ENCODE measurements at regions not wholly inside any gene's neighbourhood (a gene's known extent, or its start where the extent isn't known, plus 50 kb on each side); places are given as distances from the start of the nearest gene placed in this dataset.

DNA sequence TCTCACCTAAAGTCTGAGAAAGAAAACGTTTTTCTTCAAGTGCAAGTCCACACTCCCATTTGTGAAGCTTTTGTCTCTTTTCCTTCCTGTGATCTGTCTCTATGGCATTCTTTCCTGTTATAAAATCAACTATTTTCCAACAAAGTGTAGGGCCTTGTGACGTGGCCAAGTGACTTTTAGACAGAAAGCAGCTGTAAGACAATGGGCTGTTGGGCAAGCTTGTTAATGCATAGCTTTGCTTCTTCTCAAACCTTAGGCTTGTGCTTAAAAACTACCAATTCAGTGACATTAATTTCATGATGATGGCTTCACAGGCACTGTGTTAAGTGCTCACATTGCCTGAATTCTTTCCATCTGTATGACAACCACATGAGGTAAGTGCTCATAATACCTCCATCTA is 83.5 kb downstream of the VCY1B start:
- Mint-ChIP-seq H3K9me3 (no peaks in the 10 kb centered on the region), H3K4me3 (no peak overlapping the region), H3K27me3 (ENCODE audit: low read depth) (no peaks in the 10 kb centered on the region), H3K36me3 (ENCODE audit: insufficient read depth in 2 of 2) (no peaks in the 10 kb centered on the region), H3K27ac (no peak overlapping the region), H3K4me1 (ENCODE audit: low read depth) (no peaks in the 10 kb centered on the region)
- ATAC-seq (replicated peaks in 1 of 2) (no peak), DNase-seq (no peak)

DNA sequence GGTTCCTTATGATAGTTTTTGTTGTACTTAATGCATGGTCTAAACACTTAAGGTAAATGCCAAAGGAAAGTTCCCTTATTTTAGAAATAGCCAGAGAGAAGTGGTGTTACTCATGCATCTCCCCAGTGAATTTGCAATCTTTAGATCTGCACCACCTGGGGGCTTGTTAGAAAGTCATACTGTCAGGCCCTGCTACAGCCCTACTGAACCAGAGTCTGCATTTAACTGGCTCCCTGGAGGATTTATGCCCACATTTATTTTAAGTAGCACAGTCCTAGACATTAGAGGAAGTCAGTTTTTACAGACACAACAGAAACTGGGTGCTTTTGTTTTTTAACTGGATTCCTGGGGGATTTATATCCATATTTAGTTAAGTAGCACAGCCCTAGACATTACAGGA is 89.6 kb downstream of the VCY1B start:
- Mint-ChIP-seq H3K27me3 (ENCODE audit: low read depth) (no peaks in the 10 kb centered on the region), H3K4me3 (no peak overlapping the region), H3K27ac (no peak overlapping the region), H3K36me3 (ENCODE audit: insufficient read depth in 2 of 2) (no peaks in the 10 kb centered on the region), H3K9me3 (no peaks in the 10 kb centered on the region), H3K4me1 (ENCODE audit: low read depth) (no peaks in the 10 kb centered on the region)
- ATAC-seq (replicated peaks in 1 of 2) (no peak), DNase-seq (no peak)

DNA sequence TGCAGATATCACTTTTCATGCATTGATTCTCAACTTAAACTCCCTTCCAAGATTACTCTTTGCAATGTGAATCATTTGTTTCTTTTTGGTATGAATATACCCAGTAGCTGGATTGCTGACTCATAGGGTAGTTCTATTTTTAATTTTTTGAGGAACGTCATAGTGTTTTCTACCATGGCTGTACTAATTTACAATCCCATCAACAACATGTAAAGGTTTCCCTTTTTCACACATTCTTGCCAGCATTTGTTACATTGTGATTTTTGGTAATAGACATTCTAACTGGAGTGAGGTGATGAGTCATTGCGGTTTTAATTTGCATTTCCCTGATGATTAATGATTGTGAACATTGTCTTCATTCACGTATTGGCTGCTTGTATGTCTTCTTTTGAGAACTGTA is 126.7 kb downstream of the VCY1B start:
- Mint-ChIP-seq H3K36me3 (ENCODE audit: insufficient read depth in 2 of 2) (no peaks in the 10 kb centered on the region), H3K4me3 (peak overlapping the region in 1 of 2 donors; percentile 50), H3K27me3 (ENCODE audit: low read depth) (no peaks in the 10 kb centered on the region), H3K4me1 (ENCODE audit: low read depth) (no peaks in the 10 kb centered on the region), H3K27ac (no peak overlapping the region), H3K9me3 (no peaks in the 10 kb centered on the region)
- ATAC-seq (replicated peaks in 1 of 2) (peak in 1 of 2 donors; percentile 89), DNase-seq (peak in 1 of 2 donors; percentile 1)

DNA sequence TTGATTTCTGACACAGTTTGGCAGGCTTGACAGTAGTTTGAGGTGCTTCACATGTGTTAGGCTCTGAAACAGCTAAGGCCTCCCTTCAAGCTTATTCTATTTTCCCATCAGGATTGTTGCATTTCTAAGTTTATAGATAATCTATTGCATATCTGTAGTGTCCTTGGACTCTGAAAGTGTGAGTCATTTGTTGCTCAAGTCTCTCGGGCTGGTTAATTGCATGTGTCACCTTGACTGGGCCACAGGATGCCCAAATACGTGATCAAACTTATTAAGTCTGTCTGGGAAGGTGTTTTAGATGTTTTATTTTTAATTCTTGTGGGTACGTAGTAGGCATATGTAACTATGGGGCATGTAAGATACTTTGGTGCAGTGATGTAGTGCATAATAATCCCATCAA is 166.0 kb downstream of the VCY1B start:
- no peaks in the 10 kb centered on the region for H3K4me1 Mint-ChIP-seq (ENCODE audit: low read depth)
- no peak overlapping the region for H3K4me3 Mint-ChIP-seq
- no peaks in the 10 kb centered on the region for H3K36me3 Mint-ChIP-seq (ENCODE audit: insufficient read depth in 2 of 2)
- DNase-seq (no peak), ATAC-seq (replicated peaks in 1 of 2) (no peak)
- no peaks in the 10 kb centered on the region for H3K9me3 Mint-ChIP-seq
- no peaks in the 10 kb centered on the region for H3K27me3 Mint-ChIP-seq (ENCODE audit: low read depth)
- no peak overlapping the region for H3K27ac Mint-ChIP-seq

DNA sequence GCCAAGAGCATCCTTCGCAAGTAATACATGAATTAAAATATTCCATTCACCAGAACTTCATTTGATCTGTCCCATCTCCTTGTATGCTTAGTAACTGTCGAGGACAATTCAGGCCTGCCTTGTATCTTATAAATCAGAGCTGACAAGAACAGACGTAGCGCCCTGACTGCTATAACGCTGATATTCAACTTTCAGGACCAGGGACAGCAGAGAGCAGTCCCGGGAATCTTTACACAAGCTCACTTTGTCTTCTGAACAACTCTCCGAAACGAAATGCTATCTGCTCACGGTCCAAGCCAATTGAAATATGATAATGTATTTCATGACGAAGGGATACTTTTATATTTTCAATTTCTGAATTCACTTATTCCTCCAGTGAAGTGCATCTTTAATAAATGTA is 175.7 kb downstream of the VCY1B start:
- H3K36me3 Mint-ChIP-seq (ENCODE audit: insufficient read depth in 2 of 2) = peaks cover 0 to 2% of the 10 kb centered on the region in 2 donors
- peaks cover 0 to 2% of the 10 kb centered on the region in 2 donors for H3K9me3 Mint-ChIP-seq

DNA sequence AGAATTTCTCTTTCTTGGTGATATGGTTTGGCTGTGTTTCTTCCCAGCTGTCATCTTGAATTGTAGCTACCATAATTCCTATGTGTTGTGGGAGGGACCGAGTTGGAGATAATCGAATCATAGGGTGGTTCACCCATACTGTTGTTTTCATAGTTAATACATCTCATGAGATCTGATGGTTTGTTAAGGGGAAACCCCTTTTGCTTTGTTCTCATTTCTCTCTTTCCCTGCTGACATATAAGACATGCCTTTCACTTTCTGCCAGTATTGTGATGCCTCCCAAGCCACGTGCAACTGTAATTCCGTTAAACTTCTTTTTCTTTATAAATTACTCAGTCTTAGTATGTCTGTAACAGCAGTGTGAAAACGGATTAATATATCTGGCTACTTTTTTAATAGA is 179.0 kb downstream of the VCY1B start:
- H3K4me3 Mint-ChIP-seq = no peak overlapping the region
- no peak overlapping the region for H3K27ac Mint-ChIP-seq
- H3K4me1 Mint-ChIP-seq (ENCODE audit: low read depth) = no peaks in the 10 kb centered on the region
- DNase-seq (no peak), ATAC-seq (replicated peaks in 1 of 2) (peak in 1 of 2 donors; percentile 45)
- H3K36me3 Mint-ChIP-seq (ENCODE audit: insufficient read depth in 2 of 2) = peaks cover 0 to 2% of the 10 kb centered on the region in 2 donors
- no peaks in the 10 kb centered on the region for H3K27me3 Mint-ChIP-seq (ENCODE audit: low read depth)
- H3K9me3 Mint-ChIP-seq = peaks cover 0 to 2% of the 10 kb centered on the region in 2 donors

More for the DNA sequence above, 175.7 kb downstream of the VCY1B start:
- Mint-ChIP-seq H3K4me3 (no peak overlapping the region), H3K27ac (no peak overlapping the region), H3K27me3 (ENCODE audit: low read depth) (no peaks in the 10 kb centered on the region), H3K4me1 (ENCODE audit: low read depth) (no peaks in the 10 kb centered on the region)
- ATAC-seq (replicated peaks in 1 of 2) (no peak), DNase-seq (no peak)

DNA sequence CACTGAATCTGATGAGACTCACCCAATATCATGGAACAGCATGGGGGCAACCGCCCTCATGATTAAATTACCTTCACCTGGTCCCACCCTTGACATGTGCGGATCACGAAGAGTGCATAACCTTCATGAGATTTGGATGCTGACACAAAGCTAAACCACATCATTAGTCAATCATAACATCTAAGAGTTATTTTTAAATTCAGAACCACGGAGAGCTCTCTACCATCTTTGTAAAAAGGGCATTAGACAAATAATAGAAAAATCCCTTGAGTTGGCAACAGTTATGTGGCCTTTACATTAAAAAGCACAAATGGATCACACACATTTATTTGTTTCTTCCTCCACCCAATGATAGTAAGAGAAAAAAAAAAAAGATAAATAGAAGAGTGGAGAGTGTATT is 182.2 kb downstream of the VCY1B start:
- no peak for ATAC-seq (replicated peaks in 1 of 2)
- peaks cover 0 to 2% of the 10 kb centered on the region in 2 donors for H3K36me3 Mint-ChIP-seq (ENCODE audit: insufficient read depth in 2 of 2)
- peaks cover 0 to 2% of the 10 kb centered on the region in 2 donors for H3K9me3 Mint-ChIP-seq
- H3K27ac Mint-ChIP-seq = no peak overlapping the region
- DNase-seq = no peak
- no peaks in the 10 kb centered on the region for H3K27me3 Mint-ChIP-seq (ENCODE audit: low read depth)
- no peak overlapping the region for H3K4me3 Mint-ChIP-seq
- no peaks in the 10 kb centered on the region for H3K4me1 Mint-ChIP-seq (ENCODE audit: low read depth)

DNA sequence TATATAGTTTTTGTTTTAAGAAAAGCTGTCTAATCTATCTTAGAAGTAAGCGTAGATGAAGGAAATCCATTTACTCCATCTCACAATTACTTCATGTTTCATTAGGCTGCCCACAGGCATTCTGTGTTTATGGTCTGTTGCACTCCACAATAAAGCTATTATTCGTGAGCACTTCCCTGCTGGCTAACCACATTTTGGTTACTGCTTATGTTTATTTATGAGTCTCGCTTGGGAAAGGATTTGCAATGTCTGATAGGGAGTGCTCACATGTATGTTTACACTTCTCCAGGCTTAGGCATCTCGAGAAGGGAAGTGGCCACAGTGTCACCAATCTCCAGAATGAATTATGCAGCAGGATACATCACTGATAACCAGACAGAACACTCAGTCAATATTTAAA is 190.9 kb downstream of the VCY1B start:
- Mint-ChIP-seq H3K4me3 (no peak overlapping the region), H3K27ac (no peak overlapping the region), H3K9me3 (no peaks in the 10 kb centered on the region), H3K27me3 (ENCODE audit: low read depth) (no peaks in the 10 kb centered on the region), H3K4me1 (ENCODE audit: low read depth) (no peaks in the 10 kb centered on the region), H3K36me3 (ENCODE audit: insufficient read depth in 2 of 2) (no peaks in the 10 kb centered on the region)
- ATAC-seq (replicated peaks in 1 of 2) (no peak), DNase-seq (no peak)

DNA sequence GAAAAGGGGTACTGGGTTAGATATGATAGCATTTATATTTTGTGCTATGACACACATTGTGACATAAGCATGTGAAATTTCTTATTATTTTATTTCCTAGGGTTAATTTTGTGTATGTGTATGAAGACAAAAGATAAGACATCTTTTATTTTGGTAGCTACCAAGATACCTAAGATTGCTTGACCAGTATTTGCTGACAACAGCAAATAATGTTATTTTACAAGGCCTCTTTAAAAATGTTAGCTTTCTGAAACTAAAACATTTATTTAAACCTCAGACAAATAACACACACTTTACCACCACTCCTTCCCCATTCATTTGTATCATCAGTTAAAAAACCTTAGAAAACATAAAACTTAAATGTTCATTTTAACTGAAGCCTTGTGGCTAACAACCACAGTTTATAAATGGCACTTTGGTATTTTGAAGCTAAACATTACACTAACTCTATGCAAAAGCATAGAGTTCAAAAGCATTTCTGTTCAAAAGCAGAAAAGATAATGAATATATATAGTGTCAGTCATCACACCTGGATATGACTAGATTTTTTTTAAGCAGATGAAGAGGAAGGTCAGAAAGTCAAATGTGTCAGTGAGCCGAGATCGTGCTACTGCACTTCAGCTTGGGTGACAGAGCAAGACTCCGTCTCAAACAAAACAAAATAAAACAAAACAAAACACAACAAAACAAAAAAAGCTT is 193.0 kb downstream of the VCY1B start:
- no peak for ATAC-seq (replicated peaks in 1 of 2)
- no peak overlapping the region for H3K27ac Mint-ChIP-seq
- no peaks in the 10 kb centered on the region for H3K27me3 Mint-ChIP-seq (ENCODE audit: low read depth)
- no peaks in the 10 kb centered on the region for H3K9me3 Mint-ChIP-seq
- H3K36me3 Mint-ChIP-seq (ENCODE audit: insufficient read depth in 2 of 2) = no peaks in the 10 kb centered on the region
- no peak overlapping the region for H3K4me3 Mint-ChIP-seq
- no peak for DNase-seq
- no peaks in the 10 kb centered on the region for H3K4me1 Mint-ChIP-seq (ENCODE audit: low read depth)

DNA sequence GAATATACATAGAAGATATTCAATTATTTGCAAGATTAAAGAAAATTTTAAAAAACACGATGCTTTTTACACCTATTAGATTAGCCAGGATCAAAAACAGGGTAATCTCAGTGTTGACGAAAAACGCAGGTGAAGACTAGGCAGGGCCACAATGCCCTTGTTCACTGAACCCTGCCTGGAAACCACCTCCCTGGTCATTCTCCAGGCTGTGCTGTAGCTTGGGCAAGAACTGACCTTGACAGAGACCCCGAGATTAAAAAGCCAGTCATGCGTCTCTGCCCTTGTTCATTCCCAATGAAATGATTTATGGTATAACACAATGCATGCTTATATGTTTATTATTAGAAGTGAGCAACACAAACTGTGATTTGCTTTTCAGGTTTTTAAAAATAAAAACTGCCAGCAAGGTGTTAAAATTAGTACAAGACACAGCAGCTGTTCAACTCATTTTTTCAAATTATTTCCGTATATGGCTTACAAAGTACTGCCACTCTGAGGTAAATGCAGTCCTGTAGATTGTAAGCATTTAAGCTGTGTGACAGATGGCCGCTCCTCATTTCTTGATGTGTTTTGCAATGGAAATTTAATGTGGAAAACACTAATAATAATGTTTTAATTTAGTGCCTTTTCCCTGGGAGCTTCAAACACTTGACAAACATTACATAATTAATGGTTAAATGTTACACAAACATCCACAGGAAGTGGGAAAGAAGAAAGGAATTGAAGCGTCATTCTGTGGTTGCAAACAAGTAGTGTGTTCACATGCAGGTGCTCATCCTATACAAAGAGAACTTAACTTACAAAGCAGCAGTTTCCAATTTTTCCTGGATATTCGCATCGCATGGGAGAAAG is 200.2 kb downstream of the VCY1B start:
- no peaks in the 10 kb centered on the region for H3K36me3 Mint-ChIP-seq (ENCODE audit: insufficient read depth in 2 of 2)
- H3K4me1 Mint-ChIP-seq (ENCODE audit: low read depth) = no peaks in the 10 kb centered on the region
- no peak overlapping the region for H3K27ac Mint-ChIP-seq
- no peak for DNase-seq
- peak overlapping the region in 1 of 2 donors; percentile 29 for H3K4me3 Mint-ChIP-seq
- H3K9me3 Mint-ChIP-seq = no peaks in the 10 kb centered on the region
- no peak for ATAC-seq (replicated peaks in 1 of 2)
- H3K27me3 Mint-ChIP-seq (ENCODE audit: low read depth) = no peaks in the 10 kb centered on the region

DNA sequence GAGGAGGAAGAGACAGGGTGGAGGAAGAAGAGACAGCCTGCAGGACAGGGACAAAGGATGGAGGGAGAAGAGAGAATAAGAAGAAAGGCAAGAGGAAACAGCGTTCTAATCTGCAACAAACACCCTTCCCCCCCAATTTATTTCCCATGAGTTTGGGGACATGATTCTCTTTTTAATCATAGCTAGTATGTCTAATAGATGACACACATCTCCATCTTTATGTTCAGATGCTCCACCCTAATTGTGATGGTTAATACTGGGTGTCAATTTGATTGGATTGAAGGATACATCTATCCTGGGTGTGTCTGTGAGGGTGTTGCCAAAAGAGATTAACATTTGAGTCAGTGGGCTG is 200.8 kb downstream of the VCY1B start:
- H3K36me3 Mint-ChIP-seq (ENCODE audit: insufficient read depth in 2 of 2) = no peaks in the 10 kb centered on the region
- H3K27me3 Mint-ChIP-seq (ENCODE audit: low read depth) = no peaks in the 10 kb centered on the region
- H3K9me3 Mint-ChIP-seq = no peaks in the 10 kb centered on the region
- H3K4me3 Mint-ChIP-seq = peak overlapping the region in 1 of 2 donors; percentile 29
- no peak overlapping the region for H3K27ac Mint-ChIP-seq
- no peaks in the 10 kb centered on the region for H3K4me1 Mint-ChIP-seq (ENCODE audit: low read depth)
- DNase-seq = no peak
- ATAC-seq (replicated peaks in 1 of 2) = no peak

DNA sequence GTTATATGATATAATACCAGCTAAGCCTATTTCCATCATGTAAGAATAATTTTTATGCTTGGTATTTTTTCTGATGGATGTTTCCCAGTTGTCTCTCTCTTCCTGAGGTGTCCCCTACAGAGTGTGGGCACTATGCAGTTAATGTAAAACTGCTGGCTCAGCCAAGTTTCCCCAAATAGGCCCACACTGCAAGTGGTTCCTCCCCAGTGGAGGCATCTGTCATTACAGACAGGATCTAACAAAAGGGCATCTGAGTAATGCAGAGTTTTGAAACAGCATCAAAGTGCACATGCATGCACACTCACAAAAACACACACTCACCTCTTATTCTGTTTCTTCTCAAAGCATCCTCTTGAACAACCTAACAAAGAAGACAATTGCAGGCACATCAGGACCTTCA is 221.0 kb downstream of the VCY1B start:
- ATAC-seq (replicated peaks in 1 of 2) = no peak
- no peaks in the 10 kb centered on the region for H3K4me1 Mint-ChIP-seq (ENCODE audit: low read depth)
- H3K27ac Mint-ChIP-seq = no peak overlapping the region
- peaks cover 0 to 2% of the 10 kb centered on the region in 2 donors for H3K9me3 Mint-ChIP-seq
- H3K4me3 Mint-ChIP-seq = no peak overlapping the region
- H3K36me3 Mint-ChIP-seq (ENCODE audit: insufficient read depth in 2 of 2) = peaks cover 0 to 6% of the 10 kb centered on the region in 2 donors
- no peak for DNase-seq
- H3K27me3 Mint-ChIP-seq (ENCODE audit: low read depth) = no peaks in the 10 kb centered on the region

DNA sequence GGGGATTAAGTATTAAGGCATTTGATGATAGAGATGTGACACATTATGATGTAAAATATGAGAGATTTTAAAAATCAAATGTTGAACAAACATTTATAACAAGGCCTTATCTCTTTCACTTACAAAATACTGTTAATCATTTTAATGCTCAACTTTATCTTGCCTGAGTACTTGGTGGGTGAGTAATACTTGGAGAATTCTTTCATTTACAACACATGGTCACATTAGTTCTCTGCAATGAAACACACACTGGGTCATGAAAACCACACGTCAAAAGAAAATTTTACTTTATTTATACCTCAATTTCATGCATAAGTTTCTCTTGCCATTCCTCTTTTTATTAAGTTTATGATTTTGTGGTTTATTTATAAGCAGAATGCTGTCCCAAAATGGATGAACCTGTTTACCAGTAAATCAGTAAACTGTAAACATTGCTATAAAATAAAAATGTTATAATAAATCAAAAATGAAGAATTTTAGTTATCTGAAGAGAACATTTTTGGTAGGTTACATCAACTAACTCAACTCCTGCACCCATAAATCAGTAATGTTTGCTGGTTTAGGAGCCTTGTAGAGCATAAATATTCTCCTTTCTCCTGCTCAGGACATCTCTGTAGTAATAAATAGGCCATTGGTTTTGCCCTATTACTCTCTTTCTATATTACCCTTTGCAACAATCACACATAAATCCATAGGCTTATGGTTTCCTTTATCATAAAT is 233.5 kb upstream of the NLGN4Y start:
- ATAC-seq (replicated peaks in 1 of 2) (no peak), DNase-seq (no peak)
- Mint-ChIP-seq H3K9me3 (no peaks in the 10 kb centered on the region), H3K27me3 (ENCODE audit: low read depth) (no peaks in the 10 kb centered on the region), H3K4me3 (no peak overlapping the region), H3K4me1 (ENCODE audit: low read depth) (no peaks in the 10 kb centered on the region), H3K36me3 (ENCODE audit: insufficient read depth in 2 of 2) (no peaks in the 10 kb centered on the region), H3K27ac (no peak overlapping the region)
